ENCODE measurements at regions not wholly inside any gene's neighbourhood (a gene's known extent, or its start where the extent isn't known, plus 50 kb on each side); places are given as distances from the start of the nearest gene placed in this dataset.

DNA sequence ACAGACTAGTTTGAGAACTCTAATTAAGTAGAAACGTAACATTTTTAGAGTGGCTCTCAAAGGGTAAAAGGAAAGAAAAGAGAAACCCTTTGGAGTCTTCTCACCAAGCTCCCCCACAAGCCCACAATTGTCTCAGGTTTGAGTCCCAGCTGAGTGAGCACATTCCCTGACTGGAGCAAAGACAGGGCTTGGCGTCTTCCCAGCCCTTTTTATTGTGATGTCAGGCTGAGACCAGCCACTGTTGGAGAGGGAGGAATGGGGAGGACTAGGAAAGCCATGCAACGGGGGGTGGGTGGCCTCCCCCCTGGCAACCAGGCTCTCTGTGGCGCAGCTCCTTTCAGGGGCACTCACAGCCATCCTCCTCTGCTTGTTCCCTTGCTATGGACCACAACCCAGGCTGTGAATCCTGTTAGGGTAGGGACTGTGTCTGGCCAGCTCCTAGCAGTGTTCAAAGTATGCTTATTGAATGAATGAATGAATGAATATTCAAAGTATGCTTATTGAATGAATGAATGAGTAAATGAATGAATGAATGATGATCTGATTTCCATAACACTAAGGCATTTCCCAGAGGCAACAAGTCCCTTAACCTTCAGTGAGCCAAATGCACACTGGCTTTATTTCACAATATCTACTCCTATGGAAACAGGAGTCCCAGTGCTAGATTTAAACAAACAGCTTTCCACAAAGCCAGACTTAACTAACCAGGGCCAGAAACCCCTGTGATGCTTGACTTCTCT is 413.3 kb downstream of the MID1IP1 start:
- CTCF ChIA-PET: no interaction called here
- no peaks in the 10 kb centered on the region for H3F3A ChIP-seq (ENCODE audit: low read length, unreplicated experiment)
- no peak for TF ChIP-seq EZH2 (IDR thresholded peaks at IDR 0.05; ENCODE audit: low read length, unreplicated experiment)
- TF ChIP-seq CTCF (conservative IDR thresholded peaks at IDR 0.05; ENCODE audit: low read depth, low read length): no peak
- no peak for TF ChIP-seq EZH2phosphoT487 (IDR thresholded peaks at IDR 0.05; ENCODE audit: borderline replicate concordance, low read length)
- POLR2A ChIA-PET (ENCODE audit: unreplicated experiment): no interaction called here
- no peak overlapping the region for H2AFZ ChIP-seq (ENCODE audit: low read length)
- H3K9me2 ChIP-seq (replicated peaks; ENCODE audit: low read length): no peaks in the 10 kb centered on the region
- H3K27ac ChIP-seq (ENCODE audit: low read length): no peak overlapping the region
- intact Hi-C loops (cut with micrococcal nuclease): no loop called here
- no peaks in the 10 kb centered on the region for H3K36me3 ChIP-seq (ENCODE audit: low read depth, low read length)
- no peak for DNase-seq
- H3K4me3 ChIP-seq (ENCODE audit: low read length): no peak overlapping the region
- no peaks in the 10 kb centered on the region for H3K9me3 ChIP-seq (ENCODE audit: low read length)
- H3K4me2 ChIP-seq (ENCODE audit: low read length): no peak overlapping the region
- H3K27me3 ChIP-seq (ENCODE audit: low read length): peaks cover 10% of the 10 kb centered on the region; the same call in 1 of the 2 replicates
- BruUV-seq (replicated peaks): no TSS peak
- no peaks in the 10 kb centered on the region for H3K79me2 ChIP-seq (ENCODE audit: low read length)
- H3K4me1 ChIP-seq (ENCODE audit: insufficient read depth, low read length): no peaks in the 10 kb centered on the region
- no peaks in the 10 kb centered on the region for H4K20me1 ChIP-seq (ENCODE audit: low read length)
- no peak for ATAC-seq
- H3K9ac ChIP-seq (ENCODE audit: low read length): no peak overlapping the region

DNA sequence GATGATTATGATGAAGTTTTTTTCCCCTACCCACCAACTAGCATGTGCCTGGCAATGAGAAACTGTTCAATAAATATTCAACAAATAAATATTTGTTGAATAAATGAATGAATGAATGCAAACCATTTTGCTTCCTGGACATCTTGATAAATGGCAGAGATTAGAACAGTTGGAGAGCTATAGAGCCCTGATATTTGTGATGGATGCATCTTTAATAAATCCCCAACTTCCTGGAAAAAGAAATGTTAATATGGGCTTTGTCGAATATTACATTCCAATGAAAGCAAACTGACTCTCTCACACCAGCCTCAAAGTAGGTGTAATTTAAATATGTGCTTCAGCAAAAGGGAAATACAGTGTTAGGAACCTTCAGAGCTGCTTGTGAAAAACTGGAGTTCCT is 419.7 kb downstream of the MID1IP1 start:
- intact Hi-C loops (cut with micrococcal nuclease): no loop called here
- ATAC-seq (no peak), DNase-seq (no peak)
- Histone ChIP-seq H3F3A (ENCODE audit: low read length, unreplicated experiment) (no peaks in the 10 kb centered on the region), H4K20me1 (ENCODE audit: low read length) (no peaks in the 10 kb centered on the region), H3K9me2 (replicated peaks; ENCODE audit: low read length) (no peaks in the 10 kb centered on the region), H3K36me3 (ENCODE audit: low read depth, low read length) (no peaks in the 10 kb centered on the region), H3K4me1 (ENCODE audit: insufficient read depth, low read length) (no peaks in the 10 kb centered on the region), H2AFZ (ENCODE audit: low read length) (no peak overlapping the region), H3K9ac (ENCODE audit: low read length) (no peak overlapping the region), H3K79me2 (ENCODE audit: low read length) (no peaks in the 10 kb centered on the region), H3K27me3 (ENCODE audit: low read length) (peaks cover 10% of the 10 kb centered on the region; the same call in 1 of the 2 replicates), H3K4me2 (ENCODE audit: low read length) (no peak overlapping the region), H3K9me3 (ENCODE audit: low read length) (no peaks in the 10 kb centered on the region), H3K27ac (ENCODE audit: low read length) (no peak overlapping the region), H3K4me3 (ENCODE audit: low read length) (no peak overlapping the region)
- ChIA-PET CTCF (no interaction called here), POLR2A (ENCODE audit: unreplicated experiment) (no interaction called here)
- TF ChIP-seq CTCF (conservative IDR thresholded peaks at IDR 0.05; ENCODE audit: low read depth, low read length) (no peak), EZH2phosphoT487 (IDR thresholded peaks at IDR 0.05; ENCODE audit: borderline replicate concordance, low read length) (no peak), EZH2 (IDR thresholded peaks at IDR 0.05; ENCODE audit: low read length, unreplicated experiment) (no peak)
- no TSS peak for BruUV-seq (replicated peaks)

DNA sequence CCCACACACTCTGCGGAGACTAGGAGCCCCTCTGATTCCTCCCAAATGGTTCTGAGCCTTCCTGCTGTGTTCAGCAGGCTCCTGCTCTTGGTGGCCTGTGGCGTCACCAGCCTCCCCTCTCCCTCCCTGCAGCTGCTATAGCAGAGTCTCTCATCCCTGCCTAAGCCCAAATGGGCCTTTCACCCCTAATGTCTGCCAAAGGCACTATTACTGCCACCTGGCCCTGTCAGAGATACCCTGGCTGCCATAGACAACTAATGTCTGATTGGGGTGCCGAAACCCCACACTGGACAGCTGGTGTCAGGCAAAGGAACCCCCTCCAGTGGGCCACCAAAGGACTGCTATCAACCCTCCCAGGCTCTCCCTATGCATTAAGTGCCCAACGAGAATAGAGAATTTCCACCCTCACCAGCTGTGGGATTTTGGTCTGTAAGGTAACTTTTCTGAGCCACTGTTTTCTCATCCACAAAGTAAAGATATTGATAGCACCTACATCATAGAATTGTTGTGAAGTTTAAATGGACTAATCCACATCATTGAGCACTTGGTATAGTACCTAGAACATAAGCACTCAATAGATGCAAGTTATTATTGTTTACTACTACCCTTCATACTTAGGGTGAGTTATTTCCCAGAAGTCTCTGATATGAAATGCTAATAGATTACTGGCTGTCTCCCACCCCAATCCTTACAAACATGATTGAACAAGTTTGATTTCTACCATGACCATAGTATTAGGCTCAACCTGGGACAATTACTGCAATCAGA is 421.3 kb downstream of the MID1IP1 start:
- ChIA-PET CTCF (no interaction called here), POLR2A (ENCODE audit: unreplicated experiment) (no interaction called here)
- Histone ChIP-seq H3K27me3 (ENCODE audit: low read length) (peaks cover 7% of the 10 kb centered on the region; the same call in 1 of the 2 replicates), H3K9ac (ENCODE audit: low read length) (no peak overlapping the region), H3F3A (ENCODE audit: low read length, unreplicated experiment) (no peaks in the 10 kb centered on the region), H3K4me3 (ENCODE audit: low read length) (no peak overlapping the region), H3K27ac (ENCODE audit: low read length) (no peak overlapping the region), H3K36me3 (ENCODE audit: low read depth, low read length) (no peaks in the 10 kb centered on the region), H3K4me1 (ENCODE audit: insufficient read depth, low read length) (no peaks in the 10 kb centered on the region), H3K4me2 (ENCODE audit: low read length) (no peak overlapping the region), H3K9me3 (ENCODE audit: low read length) (no peaks in the 10 kb centered on the region), H2AFZ (ENCODE audit: low read length) (no peak overlapping the region), H3K9me2 (replicated peaks; ENCODE audit: low read length) (no peaks in the 10 kb centered on the region), H3K79me2 (ENCODE audit: low read length) (no peaks in the 10 kb centered on the region), H4K20me1 (ENCODE audit: low read length) (no peaks in the 10 kb centered on the region)
- TF ChIP-seq EZH2 (IDR thresholded peaks at IDR 0.05; ENCODE audit: low read length, unreplicated experiment) (no peak), EZH2phosphoT487 (IDR thresholded peaks at IDR 0.05; ENCODE audit: borderline replicate concordance, low read length) (no peak)
- DNase-seq (no peak), ATAC-seq (no peak)
- no TSS peak for BruUV-seq (replicated peaks)
- intact Hi-C loops (cut with micrococcal nuclease): no loop called here
